ENCODE measurements at regions not wholly inside any gene's neighbourhood (a gene's known extent, or its start where the extent isn't known, plus 50 kb on each side); places are given as distances from the start of the nearest gene placed in this dataset.
"Not testable (repeated sequence)": the region's sequence is repeated elsewhere in the genome, so short reads cannot be mapped to it uniquely, and the experiment has no call there.

- ChIA-PET CTCF (no interaction called here), POLR2A (no interaction called here)
- H3K9me3 Mint-ChIP-seq (ENCODE audit: unreplicated experiment): no peaks in the 10 kb centered on the region
- BruUV-seq (replicated peaks): no TSS peak
- TF ChIP-seq, protein P1, sequence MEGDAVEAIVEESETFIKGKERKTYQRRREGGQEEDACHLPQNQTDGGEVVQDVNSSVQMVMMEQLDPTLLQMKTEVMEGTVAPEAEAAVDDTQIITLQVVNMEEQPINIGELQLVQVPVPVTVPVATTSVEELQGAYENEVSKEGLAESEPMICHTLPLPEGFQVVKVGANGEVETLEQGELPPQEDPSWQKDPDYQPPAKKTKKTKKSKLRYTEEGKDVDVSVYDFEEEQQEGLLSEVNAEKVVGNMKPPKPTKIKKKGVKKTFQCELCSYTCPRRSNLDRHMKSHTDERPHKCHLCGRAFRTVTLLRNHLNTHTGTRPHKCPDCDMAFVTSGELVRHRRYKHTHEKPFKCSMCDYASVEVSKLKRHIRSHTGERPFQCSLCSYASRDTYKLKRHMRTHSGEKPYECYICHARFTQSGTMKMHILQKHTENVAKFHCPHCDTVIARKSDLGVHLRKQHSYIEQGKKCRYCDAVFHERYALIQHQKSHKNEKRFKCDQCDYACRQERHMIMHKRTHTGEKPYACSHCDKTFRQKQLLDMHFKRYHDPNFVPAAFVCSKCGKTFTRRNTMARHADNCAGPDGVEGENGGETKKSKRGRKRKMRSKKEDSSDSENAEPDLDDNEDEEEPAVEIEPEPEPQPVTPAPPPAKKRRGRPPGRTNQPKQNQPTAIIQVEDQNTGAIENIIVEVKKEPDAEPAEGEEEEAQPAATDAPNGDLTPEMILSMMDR (IDR thresholded peaks at IDR 0.05; ENCODE audit: insufficient read depth in 1 of 2, low read depth in 1 of 2, low read length in 1 of 2, severe bottlenecking in 1 of 2, unreplicated experiment in 1 of 2): no peak
- peaks cover 10% of the 10 kb centered on the region for H3K27me3 Mint-ChIP-seq (ENCODE audit: insufficient read depth, unreplicated experiment)
- Histone ChIP-seq H3K4me1 (no peaks in the 10 kb centered on the region), H3K36me3 (ENCODE audit: control insufficient read depth, insufficient read depth, low read length) (no peaks in the 10 kb centered on the region), H3K4me3 (ENCODE audit: low read depth, low read length) (no peak overlapping the region), H3K27me3 (replicated peaks; ENCODE audit: control insufficient read depth, insufficient read depth, low read length) (no peaks in the 10 kb centered on the region), H3K9me3 (no peaks in the 10 kb centered on the region)
- H3K27ac Mint-ChIP-seq (ENCODE audit: unreplicated experiment): no peak overlapping the region
- no peaks in the 10 kb centered on the region for H3K36me3 Mint-ChIP-seq (ENCODE audit: insufficient read depth, unreplicated experiment)
- no peak for DNase-seq
- no peak overlapping the region for H3K4me3 Mint-ChIP-seq (ENCODE audit: unreplicated experiment)
- H3K4me1 Mint-ChIP-seq (ENCODE audit: low read depth, unreplicated experiment): no peaks in the 10 kb centered on the region
- intact Hi-C loops (cut with micrococcal nuclease; ENCODE audit: unreplicated experiment): no loop called here
Observed at GRCh38 chr5:87776785-87777184, 364.1 kb upstream of the CCNH start.

DNA sequence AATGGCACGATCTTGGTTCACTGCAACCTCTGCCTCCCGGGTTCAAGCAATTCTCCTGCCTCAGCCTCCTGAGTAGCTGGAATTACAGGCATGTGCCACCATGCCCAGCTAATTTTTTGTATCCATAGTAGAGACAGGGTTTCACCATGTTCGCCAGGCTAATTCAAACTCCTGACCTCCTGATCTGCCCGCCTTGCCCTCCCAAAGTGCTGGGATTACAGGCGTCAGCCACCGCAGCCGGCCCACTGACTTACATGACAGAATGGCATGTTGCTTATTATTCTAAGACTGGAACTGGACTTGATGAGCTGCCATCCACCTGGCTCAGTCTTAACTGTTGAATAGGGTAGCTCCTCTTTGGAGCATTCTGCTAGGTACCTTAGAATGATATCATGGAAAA is 363.6 kb upstream of the CCNH start:
- BruUV-seq (replicated peaks): not testable (repeated sequence)

GRCh38 chr5:87775228-87775627 is 362.5 kb upstream of the CCNH start:
- ChIA-PET CTCF (no interaction called here), POLR2A (no interaction called here)
- Histone ChIP-seq H3K4me1 (no peaks in the 10 kb centered on the region), H3K36me3 (ENCODE audit: control insufficient read depth, insufficient read depth, low read length) (no peaks in the 10 kb centered on the region), H3K9me3 (no peaks in the 10 kb centered on the region), H3K4me3 (ENCODE audit: low read depth, low read length) (no peak overlapping the region), H3K27me3 (replicated peaks; ENCODE audit: control insufficient read depth, insufficient read depth, low read length) (no peaks in the 10 kb centered on the region)
- Mint-ChIP-seq H3K4me1 (ENCODE audit: low read depth, unreplicated experiment) (no peaks in the 10 kb centered on the region), H3K4me3 (ENCODE audit: unreplicated experiment) (no peak overlapping the region), H3K27me3 (ENCODE audit: insufficient read depth, unreplicated experiment) (peaks cover 10% of the 10 kb centered on the region), H3K27ac (ENCODE audit: unreplicated experiment) (no peak overlapping the region), H3K9me3 (ENCODE audit: unreplicated experiment) (no peaks in the 10 kb centered on the region), H3K36me3 (ENCODE audit: insufficient read depth, unreplicated experiment) (no peaks in the 10 kb centered on the region)
- TF ChIP-seq, protein P1 (IDR thresholded peaks at IDR 0.05; ENCODE audit: insufficient read depth in 1 of 2, low read depth in 1 of 2, low read length in 1 of 2, severe bottlenecking in 1 of 2, unreplicated experiment in 1 of 2): no peak
- intact Hi-C loops (cut with micrococcal nuclease; ENCODE audit: unreplicated experiment): no loop called here
- no TSS peak for BruUV-seq (replicated peaks)
- DNase-seq: no peak

More for the DNA sequence above, 363.6 kb upstream of the CCNH start:
- H3K9me3 ChIP-seq; DNase-seq; H3K4me1 Mint-ChIP-seq (ENCODE audit: low read depth, unreplicated experiment); H3K4me3 Mint-ChIP-seq (ENCODE audit: unreplicated experiment); H3K36me3 ChIP-seq (ENCODE audit: control insufficient read depth, insufficient read depth, low read length); H3K27ac Mint-ChIP-seq (ENCODE audit: unreplicated experiment); CTCF ChIA-PET; H3K4me1 ChIP-seq; H3K9me3 Mint-ChIP-seq (ENCODE audit: unreplicated experiment); H3K36me3 Mint-ChIP-seq (ENCODE audit: insufficient read depth, unreplicated experiment); intact Hi-C loops (cut with micrococcal nuclease; ENCODE audit: unreplicated experiment); POLR2A ChIA-PET; H3K27me3 ChIP-seq (replicated peaks; ENCODE audit: control insufficient read depth, insufficient read depth, low read length); H3K4me3 ChIP-seq (ENCODE audit: low read depth, low read length): not testable (repeated sequence)
- H3K27me3 Mint-ChIP-seq (ENCODE audit: insufficient read depth, unreplicated experiment): peaks cover 10% of the 10 kb centered on the region

DNA sequence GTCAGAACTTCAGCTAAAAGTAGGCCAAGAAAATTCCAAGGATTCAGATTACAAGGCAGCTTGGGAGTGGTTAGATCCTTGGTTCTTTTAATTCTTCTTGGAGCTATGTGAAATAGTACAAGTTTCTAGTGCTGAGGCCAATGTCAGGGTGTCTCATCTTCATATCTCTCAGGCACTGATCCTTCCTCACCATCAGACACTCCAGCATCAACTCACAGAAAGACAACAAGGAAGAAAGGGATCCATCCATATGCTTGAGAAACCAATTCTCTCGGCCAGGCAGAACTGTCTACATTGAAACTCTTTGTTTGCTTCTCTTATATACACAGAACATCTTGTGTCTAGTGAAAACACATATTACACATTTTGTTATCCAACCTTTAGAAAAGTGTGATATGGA is 362.1 kb upstream of the CCNH start:
- POLR2A ChIA-PET: no interaction called here
- H3K9me3 ChIP-seq: no peaks in the 10 kb centered on the region
- no peak overlapping the region for H3K4me3 Mint-ChIP-seq (ENCODE audit: unreplicated experiment)
- H3K27ac Mint-ChIP-seq (ENCODE audit: unreplicated experiment): no peak overlapping the region
- no TSS peak for BruUV-seq (replicated peaks)
- H3K4me3 ChIP-seq (ENCODE audit: low read depth, low read length): no peak overlapping the region
- no peaks in the 10 kb centered on the region for H3K4me1 Mint-ChIP-seq (ENCODE audit: low read depth, unreplicated experiment)
- H3K27me3 ChIP-seq (replicated peaks; ENCODE audit: control insufficient read depth, insufficient read depth, low read length): no peaks in the 10 kb centered on the region
- CTCF ChIA-PET: no interaction called here
- H3K9me3 Mint-ChIP-seq (ENCODE audit: unreplicated experiment): no peaks in the 10 kb centered on the region
- H3K27me3 Mint-ChIP-seq (ENCODE audit: insufficient read depth, unreplicated experiment): peaks cover 10% of the 10 kb centered on the region
- intact Hi-C loops (cut with micrococcal nuclease; ENCODE audit: unreplicated experiment): no loop called here
- DNase-seq: no peak
- H3K4me1 ChIP-seq: no peaks in the 10 kb centered on the region
- TF ChIP-seq, protein P1 (IDR thresholded peaks at IDR 0.05; ENCODE audit: insufficient read depth in 1 of 2, low read depth in 1 of 2, low read length in 1 of 2, severe bottlenecking in 1 of 2, unreplicated experiment in 1 of 2): no peak
- no peaks in the 10 kb centered on the region for H3K36me3 Mint-ChIP-seq (ENCODE audit: insufficient read depth, unreplicated experiment)
- H3K36me3 ChIP-seq (ENCODE audit: control insufficient read depth, insufficient read depth, low read length): no peaks in the 10 kb centered on the region
